Stimulated activated CD4-positive, alpha-beta T cell treated with anti-CD3 and anti-CD28 coated beads, Interleukin-4, amount 100 ng/mL, for 48 hours (primary cell): ENCODE measurements at regions not wholly inside any gene's neighbourhood (a gene's known extent, or its start where the extent isn't known, plus 50 kb on each side); places are given as distances from the start of the nearest gene placed in this dataset.
"Not testable (repeated sequence)": the region's sequence is repeated elsewhere in the genome, so short reads cannot be mapped to it uniquely, and the experiment has no call there.

Experiments
- DNase-seq, 2 donors: peaks; one replicate each; pipeline ENCODE4 v3.0.0-alpha.2; 2020; ENCODE audit warnings: low read depth in 2 of 2

GRCh38 chr4:114087596-114088230 lies 108.3 kb upstream of the ARSJ start:
- no peak for DNase-seq

DNA sequence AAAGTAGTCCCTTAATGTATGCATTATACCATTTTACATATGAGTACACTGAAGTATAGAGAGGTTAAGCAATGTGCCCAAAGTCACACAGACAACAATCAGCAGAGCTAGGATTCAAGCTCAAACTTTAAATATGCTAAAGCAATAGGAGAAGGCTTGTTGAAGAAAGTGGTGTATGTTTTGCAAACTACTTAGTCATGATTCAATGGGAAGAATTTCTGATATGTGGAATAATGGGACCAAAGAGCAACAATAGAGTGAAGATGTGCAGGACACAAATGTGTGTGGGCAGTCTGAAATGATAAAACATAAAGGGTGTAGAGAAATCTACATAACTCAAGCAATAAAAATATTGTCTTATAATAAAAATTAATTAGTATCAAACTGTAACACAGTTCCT lies 109.0 kb upstream of the ARSJ start:
- DNase-seq: no peak

GRCh38 chr4:114091546-114091945 lies 112.1 kb upstream of the ARSJ start:
- no peak for DNase-seq

GRCh38 chr4:114093221-114093715 lies 113.8 kb upstream of the ARSJ start:
- DNase-seq: no peak

GRCh38 chr4:114100288-114101031 lies 121.0 kb upstream of the ARSJ start:
- DNase-seq: no peak

- no peak for DNase-seq
Measured at GRCh38 chr4:114103908-114104307, 124.5 kb upstream of the ARSJ start.

DNA sequence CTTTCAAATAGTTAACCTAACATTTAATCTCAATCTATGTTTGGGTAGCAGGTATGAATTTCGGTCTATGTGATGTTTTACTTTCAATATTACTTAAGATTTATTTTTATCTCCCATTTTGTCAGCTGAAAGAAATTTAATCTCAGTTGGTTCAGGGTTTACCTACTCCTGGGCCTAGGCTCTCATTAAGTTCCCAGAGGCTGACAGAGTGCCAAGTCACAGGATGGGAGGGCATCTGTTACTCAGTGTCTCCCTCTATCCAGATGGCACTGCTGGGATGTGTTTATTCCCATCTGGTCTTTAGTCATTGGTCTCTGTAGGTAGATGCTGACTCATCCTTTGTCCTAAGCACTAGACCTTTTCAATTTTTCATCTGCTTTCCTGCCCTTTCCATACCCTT lies 129.4 kb upstream of the ARSJ start:
- DNase-seq: no peak

DNA sequence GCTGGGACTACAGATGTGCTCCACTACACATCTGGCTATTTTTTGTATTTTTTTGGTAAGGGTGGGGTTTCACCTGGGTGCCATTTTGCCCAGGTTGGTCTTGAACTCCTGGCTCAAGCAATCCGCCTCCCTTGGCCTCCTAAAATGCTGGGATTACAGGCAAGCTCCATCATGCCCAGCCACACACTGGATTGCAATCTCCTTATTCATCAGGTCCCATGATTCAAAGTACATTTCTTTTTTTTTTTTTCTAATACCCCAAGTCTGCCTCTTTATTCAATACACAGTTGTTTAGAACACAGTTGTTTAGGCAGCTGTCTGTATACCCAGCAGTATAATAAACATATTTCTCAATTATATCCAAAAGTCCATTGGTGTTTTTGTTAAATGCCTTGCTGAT lies 130.3 kb upstream of the ARSJ start:
- no peak for DNase-seq

GRCh38 chr4:114115526-114115925 lies 136.1 kb upstream of the ARSJ start:
- DNase-seq: no peak

DNA sequence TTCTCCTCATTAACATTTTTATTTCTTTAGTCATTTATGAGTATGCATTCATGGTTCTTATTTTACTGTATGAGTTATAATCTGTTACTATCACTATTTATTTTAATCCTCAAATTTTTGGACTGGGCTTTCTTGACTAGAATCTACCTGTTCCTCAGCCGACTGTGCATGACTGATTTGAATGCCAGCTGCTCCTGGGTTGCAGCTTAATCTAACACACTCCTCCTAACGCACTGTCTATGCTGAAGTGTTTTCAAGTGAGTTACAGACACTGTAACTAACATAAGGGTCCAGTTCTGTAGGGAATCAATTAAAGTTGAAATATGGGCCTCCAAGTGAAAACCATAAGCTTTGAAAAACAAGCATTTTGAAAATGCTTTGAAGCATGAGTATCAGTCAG lies 137.4 kb upstream of the ARSJ start:
- DNase-seq: no peak

DNA sequence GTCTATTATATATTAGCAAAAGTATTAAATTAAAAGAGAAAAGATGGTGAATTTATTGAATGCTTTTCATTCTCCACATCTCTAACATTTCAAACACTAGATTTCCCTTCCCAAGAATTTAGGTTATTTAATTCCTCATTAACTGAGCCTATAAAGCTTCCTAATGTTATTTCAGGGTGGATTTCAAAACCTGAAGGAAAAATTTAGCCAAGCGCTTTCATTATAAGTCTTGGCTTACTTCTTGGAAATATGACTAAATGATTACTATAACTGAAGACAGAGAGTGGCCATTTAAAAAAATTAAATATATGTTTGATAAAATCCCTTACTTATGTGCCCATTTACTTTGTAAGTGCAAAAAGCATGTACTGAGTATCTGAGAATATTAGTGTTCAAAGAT lies 141.8 kb upstream of the ARSJ start:
- no peak for DNase-seq

GRCh38 chr4:114132199-114132598 lies 152.8 kb upstream of the ARSJ start:
- DNase-seq: no peak

DNA sequence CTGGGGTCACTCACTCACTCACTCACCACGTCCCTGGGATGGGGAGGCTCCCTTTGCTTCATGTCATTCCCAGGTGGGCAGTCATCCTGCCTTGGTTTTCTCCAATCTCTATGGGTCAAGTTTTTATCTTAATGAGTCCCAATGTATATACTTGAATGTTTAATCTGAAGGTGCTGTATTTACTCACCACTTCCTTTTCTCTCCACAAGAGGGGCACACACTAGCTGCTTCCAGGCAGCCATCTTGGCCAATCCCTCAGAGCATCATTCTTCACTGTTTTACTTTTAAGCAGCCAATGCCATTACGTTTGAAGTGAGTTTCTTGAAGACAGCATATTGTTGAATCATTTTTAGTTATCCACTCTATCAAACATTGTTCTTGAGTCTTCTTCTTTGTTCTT lies 153.4 kb upstream of the ARSJ start:
- no peak for DNase-seq

GRCh38 chr4:114136069-114136468 lies 156.6 kb upstream of the ARSJ start:
- DNase-seq: no peak

GRCh38 chr4:114137984-114138383 lies 158.5 kb upstream of the ARSJ start:
- no peak for DNase-seq

- no peak for DNase-seq
Measured at GRCh38 chr4:114146947-114147618, 167.6 kb upstream of the ARSJ start.

GRCh38 chr4:114147619-114148208 lies 168.3 kb upstream of the ARSJ start:
- not testable (repeated sequence) for DNase-seq

- DNase-seq: not testable (repeated sequence)
Measured at GRCh38 chr4:114148372-114149070, 169.1 kb upstream of the ARSJ start.

GRCh38 chr4:114156371-114156770 lies 176.9 kb upstream of the ARSJ start:
- DNase-seq: no peak

GRCh38 chr4:114161809-114162208 lies 182.4 kb upstream of the ARSJ start:
- DNase-seq: no peak

DNA sequence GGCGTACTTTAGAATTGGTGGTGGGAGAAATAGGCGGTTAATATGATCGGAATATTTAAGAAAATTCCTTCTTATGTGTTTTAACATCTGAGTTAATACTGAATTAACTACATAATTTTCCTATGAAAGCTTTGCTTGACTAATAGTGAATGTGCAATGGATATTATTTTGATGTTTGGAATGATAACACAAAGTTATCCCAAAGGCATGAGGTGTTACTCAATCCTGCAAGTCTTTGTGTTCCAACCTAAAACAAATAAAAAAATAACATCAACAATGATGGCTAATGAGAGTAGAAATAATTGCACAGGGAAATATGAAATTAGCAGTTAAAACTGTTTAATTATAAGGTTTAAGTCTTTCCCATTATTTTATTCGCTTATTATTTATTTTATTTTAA lies 183.6 kb upstream of the ARSJ start:
- DNase-seq: no peak

DNA sequence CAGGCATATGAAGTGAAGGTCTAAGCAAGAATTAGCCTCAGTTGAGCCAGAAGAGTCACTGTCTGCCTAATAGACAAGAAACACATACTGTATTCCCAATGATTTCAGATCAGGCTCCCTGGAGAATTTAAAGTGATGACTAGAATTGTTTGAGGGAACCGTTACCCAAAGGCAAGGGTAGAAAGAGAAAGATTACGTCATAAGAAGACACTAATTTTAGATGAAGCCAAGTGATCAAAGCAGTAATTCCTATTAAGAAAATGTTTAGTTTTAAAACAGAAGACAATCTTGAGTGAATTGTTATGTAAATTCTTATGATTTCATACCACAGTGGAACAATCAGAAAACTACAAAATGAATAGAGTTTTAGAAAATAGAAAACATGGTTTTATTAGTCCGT lies 194.5 kb upstream of the ARSJ start:
- DNase-seq: no peak
